HAP-1 (cell line): ENCODE measurements at regions not wholly inside any gene's neighbourhood (a gene's known extent, or its start where the extent isn't known, plus 50 kb on each side); places are given as distances from the start of the nearest gene placed in this dataset.

Experiments used
- DNase-seq, 2 experiments: peaks; one replicate each; pipeline ENCODE4 v3.0.0-alpha.2; 2016 to 2020; ENCODE audit warnings: low spot score in 2 of 2
- H3K27me3 ChIP-seq: fragments of 250-450 bp; sonication (Bioruptor Pico); 2 replicates; pipeline ENCODE4 v1.5.1; 2020; ENCODE audit warnings: low read depth, mild to moderate bottlenecking, moderate library complexity
- H3K36me3 ChIP-seq: fragments of 250-450 bp; sonication (Bioruptor Pico); replicated peaks from 2 replicates; pipeline ENCODE4 v1.5.1; 2020; ENCODE audit warnings: mild to moderate bottlenecking
- H3K4me1 ChIP-seq: fragments of 250-450 bp; sonication (Bioruptor Pico); 2 replicates; pipeline ENCODE4 v1.5.1; 2020; ENCODE audit warnings: mild to moderate bottlenecking
- H3K4me3 ChIP-seq: fragments of 250-450 bp; sonication (Bioruptor Pico); 2 replicates; pipeline ENCODE4 v1.5.1; 2020; ENCODE audit warnings: mild to moderate bottlenecking, moderate library complexity
- H3K9me3 ChIP-seq: fragments of 250-450 bp; sonication (Bioruptor Pico); 2 replicates; pipeline ENCODE4 v1.5.1; 2020; ENCODE audit warnings: mild to moderate bottlenecking, moderate library complexity
- in situ Hi-C: fragments of 300-500 bp; cut with MboI; formaldehyde crosslinking; loops from 3 replicates; pipeline ENCODE4 v1.14.3; 2020; ENCODE audit warnings: low sequenced_read_pairs, inconsistent platforms, mixed read lengths

- Histone ChIP-seq H3K27me3 (no peaks in the 10 kb centered on the region), H3K4me1 (no peaks in the 10 kb centered on the region), H3K36me3 (no peaks in the 10 kb centered on the region), H3K4me3 (no peak overlapping the region), H3K9me3 (no peaks in the 10 kb centered on the region)
- no peak for DNase-seq
- in situ Hi-C loops = no loop called here
Measured at GRCh38 chr1:4495809-4496208, 158.6 kb upstream of the AJAP1 start.

- no peaks in the 10 kb centered on the region for H3K9me3 ChIP-seq
- in situ Hi-C loops = no loop called here
Measured at GRCh38 chr1:4500441-4500840, 154.0 kb upstream of the AJAP1 start.

GRCh38 chr1:4506591-4506990 lies 147.8 kb upstream of the AJAP1 start:
- no peak overlapping the region for H3K4me3 ChIP-seq
- DNase-seq = no peak
- no peaks in the 10 kb centered on the region for H3K4me1 ChIP-seq
- no peaks in the 10 kb centered on the region for H3K27me3 ChIP-seq
- H3K9me3 ChIP-seq = no peaks in the 10 kb centered on the region
- H3K36me3 ChIP-seq = no peaks in the 10 kb centered on the region
- in situ Hi-C loops = no loop called here

More at GRCh38 chr1:4500441-4500840, 154.0 kb upstream of the AJAP1 start:
- DNase-seq = no peak
- Histone ChIP-seq H3K27me3 (no peaks in the 10 kb centered on the region), H3K4me1 (no peaks in the 10 kb centered on the region), H3K4me3 (no peak overlapping the region), H3K36me3 (no peaks in the 10 kb centered on the region)

GRCh38 chr1:4509206-4509605 lies 145.2 kb upstream of the AJAP1 start:
- no peaks in the 10 kb centered on the region for H3K27me3 ChIP-seq
- no peak overlapping the region for H3K4me3 ChIP-seq
- H3K36me3 ChIP-seq = no peaks in the 10 kb centered on the region
- no peaks in the 10 kb centered on the region for H3K9me3 ChIP-seq
- in situ Hi-C loops = no loop called here
- no peaks in the 10 kb centered on the region for H3K4me1 ChIP-seq
- DNase-seq = no peak

- no peaks in the 10 kb centered on the region for H3K9me3 ChIP-seq
- in situ Hi-C loops = no loop called here
- H3K4me3 ChIP-seq = no peak overlapping the region
- no peaks in the 10 kb centered on the region for H3K4me1 ChIP-seq
- no peak for DNase-seq
- H3K36me3 ChIP-seq = no peaks in the 10 kb centered on the region
- H3K27me3 ChIP-seq = no peaks in the 10 kb centered on the region
Measured at GRCh38 chr1:4510276-4510691, 144.1 kb upstream of the AJAP1 start.

- in situ Hi-C loops = no loop called here
- H3K9me3 ChIP-seq = no peaks in the 10 kb centered on the region
- DNase-seq = no peak
- H3K27me3 ChIP-seq = no peaks in the 10 kb centered on the region
- no peak overlapping the region for H3K4me3 ChIP-seq
- no peaks in the 10 kb centered on the region for H3K36me3 ChIP-seq
- H3K4me1 ChIP-seq = no peaks in the 10 kb centered on the region
Measured at GRCh38 chr1:4511374-4511773, 143.0 kb upstream of the AJAP1 start.

- in situ Hi-C loops = no loop called here
- no peak for DNase-seq
- Histone ChIP-seq H3K36me3 (no peaks in the 10 kb centered on the region), H3K9me3 (no peaks in the 10 kb centered on the region), H3K4me1 (no peaks in the 10 kb centered on the region), H3K27me3 (no peaks in the 10 kb centered on the region), H3K4me3 (no peak overlapping the region)
Measured at GRCh38 chr1:4512636-4513035, 141.8 kb upstream of the AJAP1 start.

GRCh38 chr1:4513685-4514084 lies 140.7 kb upstream of the AJAP1 start:
- Histone ChIP-seq H3K27me3 (no peaks in the 10 kb centered on the region), H3K9me3 (no peaks in the 10 kb centered on the region), H3K4me1 (no peaks in the 10 kb centered on the region), H3K36me3 (no peaks in the 10 kb centered on the region), H3K4me3 (no peak overlapping the region)
- in situ Hi-C loops = no loop called here
- no peak for DNase-seq

- Histone ChIP-seq H3K27me3 (no peaks in the 10 kb centered on the region), H3K9me3 (no peaks in the 10 kb centered on the region), H3K4me1 (no peaks in the 10 kb centered on the region), H3K36me3 (no peaks in the 10 kb centered on the region), H3K4me3 (no peak overlapping the region)
- in situ Hi-C loops = no loop called here
- no peak for DNase-seq
Measured at GRCh38 chr1:4515727-4516289, 138.6 kb upstream of the AJAP1 start.

- no peaks in the 10 kb centered on the region for H3K36me3 ChIP-seq
- H3K27me3 ChIP-seq = no peaks in the 10 kb centered on the region
- H3K9me3 ChIP-seq = no peaks in the 10 kb centered on the region
- no peaks in the 10 kb centered on the region for H3K4me1 ChIP-seq
- no peak for DNase-seq
- no peak overlapping the region for H3K4me3 ChIP-seq
- in situ Hi-C loops = no loop called here
Measured at GRCh38 chr1:4516596-4516995, 137.8 kb upstream of the AJAP1 start.

- Histone ChIP-seq H3K27me3 (no peaks in the 10 kb centered on the region), H3K4me3 (no peak overlapping the region), H3K9me3 (no peaks in the 10 kb centered on the region), H3K4me1 (no peaks in the 10 kb centered on the region), H3K36me3 (no peaks in the 10 kb centered on the region)
- in situ Hi-C loops = no loop called here
- DNase-seq = no peak
Measured at GRCh38 chr1:4517186-4517954, 137.0 kb upstream of the AJAP1 start.

GRCh38 chr1:4518621-4519020 lies 135.8 kb upstream of the AJAP1 start:
- H3K27me3 ChIP-seq = no peaks in the 10 kb centered on the region
- H3K36me3 ChIP-seq = no peaks in the 10 kb centered on the region
- no peaks in the 10 kb centered on the region for H3K9me3 ChIP-seq
- no peaks in the 10 kb centered on the region for H3K4me1 ChIP-seq
- H3K4me3 ChIP-seq = no peak overlapping the region
- no peak for DNase-seq
- in situ Hi-C loops = no loop called here

GRCh38 chr1:4519954-4520353 lies 134.5 kb upstream of the AJAP1 start:
- Histone ChIP-seq H3K9me3 (no peaks in the 10 kb centered on the region), H3K27me3 (no peaks in the 10 kb centered on the region), H3K4me3 (no peak overlapping the region), H3K4me1 (no peaks in the 10 kb centered on the region), H3K36me3 (no peaks in the 10 kb centered on the region)
- DNase-seq = no peak
- in situ Hi-C loops = no loop called here

GRCh38 chr1:4523551-4523950 lies 130.9 kb upstream of the AJAP1 start:
- Histone ChIP-seq H3K36me3 (no peaks in the 10 kb centered on the region), H3K4me3 (no peak overlapping the region), H3K9me3 (no peaks in the 10 kb centered on the region), H3K4me1 (no peaks in the 10 kb centered on the region), H3K27me3 (no peaks in the 10 kb centered on the region)
- DNase-seq = no peak
- in situ Hi-C loops = no loop called here

- in situ Hi-C loops = no loop called here
- Histone ChIP-seq H3K4me1 (no peaks in the 10 kb centered on the region), H3K36me3 (no peaks in the 10 kb centered on the region), H3K27me3 (no peaks in the 10 kb centered on the region), H3K9me3 (no peaks in the 10 kb centered on the region), H3K4me3 (no peak overlapping the region)
- DNase-seq = no peak
Measured at GRCh38 chr1:4526747-4527146, 127.7 kb upstream of the AJAP1 start.
